WI38 (cell line): ENCODE measurements at regions not wholly inside any gene's neighbourhood (a gene's known extent, or its start where the extent isn't known, plus 50 kb on each side); places are given as distances from the start of the nearest gene placed in this dataset.

Source experiments
- H3K4me3 ChIP-seq: 2 replicates; pipeline ENCODE4 v1.5.1; 2011; ENCODE audit warnings: low read depth, mild to moderate bottlenecking, control low read depth, low read length
- CTCF ChIP-seq: IDR thresholded peaks from 2 replicates; pipeline ENCODE4 v1.5.1; 2012; ENCODE audit warnings: low read depth, mild to moderate bottlenecking, control low read depth, low read length

GRCh38 chr6:139778688-139779087, 404.2 kb upstream of the CITED2 start:
- no peak for TF ChIP-seq CTCF
- H3K4me3 ChIP-seq, result no peak overlapping the region

- no peak for TF ChIP-seq CTCF
- H3K4me3 ChIP-seq, result no peak overlapping the region
Measured at GRCh38 chr6:139778106-139778505, 403.7 kb upstream of the CITED2 start.

- no peak overlapping the region for H3K4me3 ChIP-seq
- TF ChIP-seq CTCF, result no peak
Measured at GRCh38 chr6:139777202-139777970, 402.9 kb upstream of the CITED2 start.

GRCh38 chr6:139776041-139776440, 401.6 kb upstream of the CITED2 start:
- no peak for TF ChIP-seq CTCF
- H3K4me3 ChIP-seq, result no peak overlapping the region

GRCh38 chr6:139768196-139768595, 393.7 kb upstream of the CITED2 start:
- H3K4me3 ChIP-seq, result no peak overlapping the region
- no peak for TF ChIP-seq CTCF

- no peak overlapping the region for H3K4me3 ChIP-seq
- no peak for TF ChIP-seq CTCF
Measured at GRCh38 chr6:139766796-139767195, 392.3 kb upstream of the CITED2 start.

GRCh38 chr6:139765825-139766285, 391.4 kb upstream of the CITED2 start:
- no peak for TF ChIP-seq CTCF

More at GRCh38 chr6:139765825-139766285, 391.4 kb upstream of the CITED2 start:
- H3K4me3 ChIP-seq, result no peak overlapping the region
